GM21390 (cell line): ENCODE measurements at regions not wholly inside any gene's neighbourhood (a gene's known extent, or its start where the extent isn't known, plus 50 kb on each side); places are given as distances from the start of the nearest gene placed in this dataset.

Experiments used
- ATAC-seq: cut with Tn5 transposase; IDR thresholded peaks from one replicate; pipeline ENCODE4 v1.9.1; 2021; ENCODE audit not compliant: unreplicated experiment

- no peak for ATAC-seq
These were observed 240.2 kb upstream of the SLC14A2 start for GRCh38 chr18:45374878-45375630.

- no peak for ATAC-seq
These were observed 239.1 kb upstream of the SLC14A2 start for GRCh38 chr18:45376193-45376592.

GRCh38 chr18:45378308-45378707, 237.0 kb upstream of the SLC14A2 start:
- ATAC-seq: no peak

GRCh38 chr18:45378933-45379332, 236.3 kb upstream of the SLC14A2 start:
- ATAC-seq: no peak

GRCh38 chr18:45379903-45380302, 235.4 kb upstream of the SLC14A2 start:
- peak; percentile 73 for ATAC-seq

GRCh38 chr18:45381282-45381681, 234.0 kb upstream of the SLC14A2 start:
- no peak for ATAC-seq

- no peak for ATAC-seq
These were observed 232.0 kb upstream of the SLC14A2 start for GRCh38 chr18:45383228-45383627.

GRCh38 chr18:45384137-45384961, 230.9 kb upstream of the SLC14A2 start:
- ATAC-seq: no peak

- ATAC-seq: no peak
These were observed 230.3 kb upstream of the SLC14A2 start for GRCh38 chr18:45384962-45385315.

GRCh38 chr18:45386041-45386655, 229.1 kb upstream of the SLC14A2 start:
- no peak for ATAC-seq

GRCh38 chr18:45387229-45387628, 228.0 kb upstream of the SLC14A2 start:
- no peak for ATAC-seq

GRCh38 chr18:45398448-45398847, 216.8 kb upstream of the SLC14A2 start:
- no peak for ATAC-seq

GRCh38 chr18:45399146-45399545, 216.1 kb upstream of the SLC14A2 start:
- ATAC-seq: no peak

GRCh38 chr18:45399643-45400042, 215.6 kb upstream of the SLC14A2 start:
- no peak for ATAC-seq

GRCh38 chr18:45402485-45403056, 212.7 kb upstream of the SLC14A2 start:
- ATAC-seq: no peak

GRCh38 chr18:45403341-45404049, 211.8 kb upstream of the SLC14A2 start:
- ATAC-seq: no peak

GRCh38 chr18:45408218-45408617, 207.1 kb upstream of the SLC14A2 start:
- no peak for ATAC-seq

GRCh38 chr18:45409971-45410370, 205.3 kb upstream of the SLC14A2 start:
- ATAC-seq: no peak

GRCh38 chr18:45412577-45412976, 202.7 kb upstream of the SLC14A2 start:
- peak; percentile 53 for ATAC-seq

GRCh38 chr18:45413180-45413836, 202.0 kb upstream of the SLC14A2 start:
- no peak for ATAC-seq
